Fibroblast of lung (primary cell): ENCODE measurements at regions not wholly inside any gene's neighbourhood (a gene's known extent, or its start where the extent isn't known, plus 50 kb on each side); places are given as distances from the start of the nearest gene placed in this dataset.

ENCODE experiments used
- CTCF ChIP-seq, 2 donors: IDR thresholded peaks in 1 of 2; conservative IDR thresholded peaks in 1 of 2; 1 replicate in 1 of 2; 2 replicates in 1 of 2; pipeline ENCODE4 v1.5.1; 2011 to 2012; ENCODE audit warnings: low read length in 2 of 2, control low read depth in 1 of 2, inconsistent platforms in 1 of 2, low read depth in 1 of 2, mild to moderate bottlenecking in 1 of 2
- EZH2 ChIP-seq: IDR thresholded peaks from 2 replicates; pipeline ENCODE4 v1.5.1; 2012; ENCODE audit warnings: low read length, control low read depth, mild to moderate bottlenecking; ENCODE audit errors: missing control alignments

DNA sequence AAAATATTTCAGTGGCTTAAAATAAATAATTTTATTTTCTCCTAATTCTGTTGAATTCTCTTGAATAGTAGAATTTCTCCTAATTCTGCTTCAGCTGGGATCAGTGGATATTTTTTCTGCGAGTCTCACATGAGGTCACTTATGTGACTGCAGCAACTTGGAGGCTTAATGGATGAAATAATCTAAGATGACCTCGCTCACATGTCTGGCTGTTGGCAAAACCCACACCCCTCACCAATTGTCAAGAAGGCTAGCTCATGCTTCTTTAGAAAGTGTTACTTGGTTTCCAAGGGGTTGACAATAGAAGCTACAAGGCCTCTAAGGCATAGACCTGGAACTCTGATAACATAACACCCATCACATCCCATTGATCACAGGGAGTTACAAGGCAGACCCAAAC lies 156.9 kb upstream of the DPYD start:
- TF ChIP-seq CTCF (conservative IDR thresholded peaks at IDR 0.05 in 1 of 2, IDR thresholded peaks at IDR 0.05 in 1 of 2; ENCODE audit: low read depth in 1 of 2, low read length in 2 of 2) (no peak), EZH2 (no peak)
